HG03045 (cell line): ENCODE measurements at regions not wholly inside any gene's neighbourhood (a gene's known extent, or its start where the extent isn't known, plus 50 kb on each side); places are given as distances from the start of the nearest gene placed in this dataset.
"Not testable (repeated sequence)": the region's sequence is repeated elsewhere in the genome, so short reads cannot be mapped to it uniquely, and the experiment has no call there.

Source experiments
- ATAC-seq: cut with Tn5 transposase; IDR thresholded peaks from one replicate; pipeline ENCODE4 v1.9.1; 2021; ENCODE audit warnings: mild to moderate bottlenecking, moderate library complexity; ENCODE audit not compliant: unreplicated experiment

- no peak for ATAC-seq
Observed at GRCh38 chr20:57813509-57814269, 103.9 kb upstream of the PMEPA1 start.

- not testable (repeated sequence) for ATAC-seq
Observed at GRCh38 chr20:57812632-57813031, 102.8 kb upstream of the PMEPA1 start.

GRCh38 chr20:57811374-57812020, 101.7 kb upstream of the PMEPA1 start:
- no peak for ATAC-seq

- ATAC-seq: no peak
Observed at GRCh38 chr20:57810511-57811373, 100.9 kb upstream of the PMEPA1 start.

GRCh38 chr20:57809661-57810172, 99.9 kb upstream of the PMEPA1 start:
- ATAC-seq: no peak

GRCh38 chr20:57809149-57809548, 99.3 kb upstream of the PMEPA1 start:
- no peak for ATAC-seq

- ATAC-seq: no peak
Observed at GRCh38 chr20:57808264-57809070, 98.7 kb upstream of the PMEPA1 start.

- no peak for ATAC-seq
Observed at GRCh38 chr20:57807401-57808263, 97.8 kb upstream of the PMEPA1 start.

GRCh38 chr20:57806975-57807374, 97.2 kb upstream of the PMEPA1 start:
- no peak for ATAC-seq

- ATAC-seq: no peak
Observed at GRCh38 chr20:57806476-57806875, 96.7 kb upstream of the PMEPA1 start.

- ATAC-seq: no peak
Observed at GRCh38 chr20:57805747-57806146, 95.9 kb upstream of the PMEPA1 start.

- ATAC-seq: no peak
Observed at GRCh38 chr20:57804470-57805250, 94.8 kb upstream of the PMEPA1 start.

GRCh38 chr20:57803508-57804005, 93.7 kb upstream of the PMEPA1 start:
- ATAC-seq: no peak

GRCh38 chr20:57802765-57803507, 93.1 kb upstream of the PMEPA1 start:
- ATAC-seq: no peak

- no peak for ATAC-seq
Observed at GRCh38 chr20:57801581-57801980, 91.8 kb upstream of the PMEPA1 start.

- ATAC-seq: no peak
Observed at GRCh38 chr20:57800791-57801430, 91.1 kb upstream of the PMEPA1 start.

GRCh38 chr20:57797401-57797800, 87.6 kb upstream of the PMEPA1 start:
- ATAC-seq: no peak
